ENCODE measurements at regions not wholly inside any gene's neighbourhood (a gene's known extent, or its start where the extent isn't known, plus 50 kb on each side); places are given as distances from the start of the nearest gene placed in this dataset.

GRCh38 chr4:62591756-62592155 is 1391.6 kb downstream of the ADGRL3 start:
- no peak for TF ChIP-seq CTCF (optimal IDR thresholded peaks at IDR 0.05 in 1 of 3, IDR thresholded peaks at IDR 0.05 in 1 of 3, conservative IDR thresholded peaks at IDR 0.05 in 1 of 3; ENCODE audit: extremely low read depth in 1 of 3, insufficient read depth in 2 of 3, low read length in 3 of 3)
- TF ChIP-seq EZH2 (IDR thresholded peaks at IDR 0.05; ENCODE audit: low read length): no peak

All from keratinocyte (primary cell).